Endothelial cell of umbilical vein (primary cell): ENCODE measurements at regions not wholly inside any gene's neighbourhood (a gene's known extent, or its start where the extent isn't known, plus 50 kb on each side); places are given as distances from the start of the nearest gene placed in this dataset.

ENCODE experiments used
- BruUV-seq: library from RNA; stranded (reverse); fragments of 400-500 nt; replicated peaks from 2 replicates; lab custom pipeline; 2021; lab: Mats Ljungman, UMichigan
- CTCF ChIA-PET: fragments of 300-600, 350-600 bp; sonication (Branson Sonifier 250); formaldehyde crosslinking; loops from one replicate; lab custom pipeline; 2021; ENCODE audit warnings: antibody characterized with exemption, inconsistent platforms; lab: Charles Lee
- POLR2A ChIA-PET: fragments of 300-600, 350-600 bp; sonication (Branson Sonifier 250); formaldehyde crosslinking; loops from one replicate; lab custom pipeline; 2021; ENCODE audit warnings: antibody characterized with exemption, inconsistent platforms; lab: Charles Lee
- DNase-seq: peaks from one replicate; pipeline ENCODE4 v3.0.0-alpha.2; 2011; ENCODE audit warnings: low read depth, low spot score
- FAIRE-seq: peaks from 2 replicates; lab custom pipeline; 2011; peaks lifted over from hg19 to GRCh38; lab: Jason Lieb, UNC
- H2AFZ ChIP-seq: 2 replicates; pipeline ENCODE4 v1.6.0; 2012; ENCODE audit warnings: low read depth, low read length, control low read depth, inconsistent platforms
- H3K27ac ChIP-seq: 2 replicates; pipeline ENCODE4 v1.5.1; 2011; ENCODE audit warnings: low read depth, mild to moderate bottlenecking, control low read depth, low read length, moderate library complexity; ENCODE audit not compliant: insufficient read depth
- H3K27me3 ChIP-seq, 2 experiments: 2 replicates each; pipeline versions ENCODE4 v1.6.0 to v1.6.1; 2011; ENCODE audit warnings: low read length in 2 of 2, mixed read lengths in 1 of 2; ENCODE audit not compliant: control insufficient read depth in 2 of 2, insufficient read depth in 2 of 2
- H3K36me3 ChIP-seq, 2 experiments: 2 replicates in 1 of 2; 3 replicates in 1 of 2; pipeline ENCODE4 v1.5.1; 2011; ENCODE audit warnings: low read length in 2 of 2, mild to moderate bottlenecking in 1 of 2, moderate library complexity in 1 of 2; ENCODE audit not compliant: control insufficient read depth in 2 of 2, insufficient read depth in 2 of 2; ENCODE audit errors: extremely low read depth in 1 of 2
- H3K4me1 ChIP-seq: 3 replicates; pipeline ENCODE4 v1.5.1; 2011; ENCODE audit warnings: mild to moderate bottlenecking, low read length; ENCODE audit not compliant: control insufficient read depth, insufficient read depth; ENCODE audit errors: extremely low read depth
- H3K4me2 ChIP-seq: 2 replicates; pipeline ENCODE4 v1.6.1; 2011; ENCODE audit warnings: low read length, control low read depth, mixed read lengths; ENCODE audit not compliant: insufficient read depth
- H3K4me3 ChIP-seq, 3 experiments: fragments of 200-600 bp in 1 of 3; sonication (generic), shearing (Covaris generic) in 1 of 3; replicated peaks in 1 of 3; 2 replicates each; pipeline ENCODE4 v1.5.1; 2011 to 2016; ENCODE audit warnings: control low read depth in 3 of 3, low read length in 3 of 3, mild to moderate bottlenecking in 2 of 3, inconsistent platforms in 1 of 3, low read depth in 1 of 3, moderate library complexity in 1 of 3; ENCODE audit not compliant: insufficient read depth in 1 of 3
- H3K79me2 ChIP-seq: 2 replicates; pipeline ENCODE4 v1.6.0; 2012; ENCODE audit warnings: low read length, inconsistent platforms; ENCODE audit not compliant: control insufficient read depth, insufficient read depth
- H3K9ac ChIP-seq: replicated peaks from 2 replicates; pipeline ENCODE3; 2011; ENCODE audit warnings: low read length, control low read depth; ENCODE audit not compliant: insufficient read depth; ENCODE audit errors: extremely low read depth
- H3K9me1 ChIP-seq: replicated peaks from 3 replicates; pipeline ENCODE4 v1.6.0; 2011; ENCODE audit warnings: mild to moderate bottlenecking, low read length; ENCODE audit not compliant: control insufficient read depth, insufficient read depth; ENCODE audit errors: extremely low read depth
- H3K9me3 ChIP-seq: replicated peaks from 2 replicates; pipeline ENCODE4 v1.5.1; 2012; ENCODE audit warnings: low read length, inconsistent platforms; ENCODE audit not compliant: control insufficient read depth, insufficient read depth
- H4K20me1 ChIP-seq: replicated peaks from 2 replicates; pipeline ENCODE3; 2011; ENCODE audit warnings: mild to moderate bottlenecking, low read length; ENCODE audit not compliant: control insufficient read depth, insufficient read depth; ENCODE audit errors: extremely low read depth
- CTCF ChIP-seq, 2 donors: IDR thresholded peaks; 1 replicate in 1 of 2; 2 replicates in 1 of 2; pipeline ENCODE4 v1.5.1; 2011; ENCODE audit warnings: low read length in 2 of 2, mild to moderate bottlenecking in 2 of 2, moderate library complexity in 2 of 2, control low read depth in 1 of 2, inconsistent platforms in 1 of 2, low read depth in 1 of 2; ENCODE audit not compliant: insufficient read depth in 1 of 2; ENCODE audit errors: extremely low read depth in 1 of 2
- EZH2 ChIP-seq: IDR thresholded peaks from 2 replicates; pipeline ENCODE4 v1.6.1; 2012; ENCODE audit warnings: borderline replicate concordance, low read depth, mild to moderate bottlenecking, moderate library complexity, low read length, inconsistent platforms; ENCODE audit not compliant: severe bottlenecking
- FOS ChIP-seq: IDR thresholded peaks from 2 replicates; pipeline ENCODE4 v1.6.1; 2011; ENCODE audit warnings: mild to moderate bottlenecking, low read length, moderate library complexity, borderline replicate concordance; ENCODE audit not compliant: insufficient read depth
- GATA2 ChIP-seq: IDR thresholded peaks from 2 replicates; pipeline ENCODE4 v1.7.0; 2011; ENCODE audit warnings: low read depth, mild to moderate bottlenecking, moderate library complexity, mixed read lengths, low read length; ENCODE audit not compliant: insufficient read length, insufficient read depth
- JUN ChIP-seq: IDR thresholded peaks from 2 replicates; pipeline ENCODE4 v1.6.1; 2011; ENCODE audit warnings: borderline replicate concordance, low read depth; ENCODE audit not compliant: insufficient read length, insufficient read depth
- MAX ChIP-seq: IDR thresholded peaks from 2 replicates; pipeline ENCODE4 v1.6.1; 2011; ENCODE audit not compliant: insufficient read depth, insufficient read length
- MYC ChIP-seq: IDR thresholded peaks from one replicate; pipeline ENCODE4 v1.6.1; 2011; ENCODE audit warnings: mild to moderate bottlenecking, low read depth, low read length
- POLR2A ChIP-seq: IDR thresholded peaks from 2 replicates; pipeline ENCODE4 v1.6.1; 2012; ENCODE audit warnings: low read depth, mild to moderate bottlenecking, control low read depth, low read length
- POLR2AphosphoS5 ChIP-seq: IDR thresholded peaks from 2 replicates; pipeline ENCODE4 v1.6.1; 2012; ENCODE audit warnings: low read depth, mild to moderate bottlenecking, control low read depth, low read length, moderate library complexity; ENCODE audit not compliant: insufficient read depth
- dilution Hi-C: fragments of 300-500 bp; cut with MboI; formaldehyde crosslinking; loops from one replicate; pipeline ENCODE4 v1.15.0; 2019; ENCODE audit warnings: low sequenced_read_pairs; ENCODE audit not compliant: extremely low pct_ligation_motif_present
- intact Hi-C: fragments of 100-400 bp; cut with micrococcal nuclease; formaldehyde crosslinking; loops from one replicate; pipeline ENCODE4 v1.10.0; 2022

- no TSS peak for BruUV-seq
- Histone ChIP-seq H3K4me3 (no peak overlapping the region), H4K20me1 (no peaks in the 10 kb centered on the region), H3K4me1 (no peaks in the 10 kb centered on the region), H3K9me3 (no peaks in the 10 kb centered on the region), H3K27me3 (no peaks in the 10 kb centered on the region), H2AFZ (no peak overlapping the region), H3K9ac (no peak overlapping the region), H3K36me3 (no peaks in the 10 kb centered on the region), H3K27ac (no peak overlapping the region), H3K79me2 (no peaks in the 10 kb centered on the region), H3K4me2 (no peak overlapping the region), H3K9me1 (no peaks in the 10 kb centered on the region)
- FAIRE-seq, result no peak
- DNase-seq, result no peak
- ChIA-PET CTCF (interaction anchor here (1.0 kb wide), 1 partner anchor 405 kb away, joined by 3 read pairs; no protein-coding TSS in a partner anchor), POLR2A (no interaction called here)
- intact Hi-C loops (no loop called here), dilution Hi-C loops (no loop called here)
- TF ChIP-seq MAX, result no peak
- TF ChIP-seq JUN, result no peak
- no peak for TF ChIP-seq MYC
- no peak for TF ChIP-seq CTCF (IDR thresholded peaks at IDR 0.05; ENCODE audit: extremely low read depth in 1 of 2, insufficient read depth in 1 of 2, low read depth in 1 of 2, low read length in 2 of 2)
- no peak for TF ChIP-seq EZH2
- TF ChIP-seq FOS, result no peak
- TF ChIP-seq POLR2AphosphoS5, result no peak
- TF ChIP-seq GATA2, result no peak
- no peak for TF ChIP-seq POLR2A
Observed at GRCh38 chr2:21234001-21234400, 110.2 kb downstream of the TDRD15 start.
